MM.1S (cell line): ENCODE measurements at regions not wholly inside any gene's neighbourhood (a gene's known extent, or its start where the extent isn't known, plus 50 kb on each side); places are given as distances from the start of the nearest gene placed in this dataset.

Experiments
- DNase-seq: peaks from one replicate; pipeline ENCODE4 v3.0.0-alpha.2; 2015
- H2AFZ ChIP-seq: fragments of 300-600 bp; sonication (generic); 2 replicates; pipeline ENCODE4 v1.6.0; 2016; ENCODE audit warnings: antibody characterized with exemption, low read length
- H3F3A ChIP-seq: fragments of 300-600 bp; sonication (generic); 2 replicates; pipeline ENCODE4 v1.6.1; 2016; ENCODE audit warnings: mild to moderate bottlenecking, antibody characterized with exemption, low read length, moderate library complexity, mixed read lengths; ENCODE audit not compliant: insufficient read depth
- H3K27ac ChIP-seq: fragments of 300-600 bp; sonication (generic); 2 replicates; pipeline ENCODE4 v1.5.1; 2016; ENCODE audit warnings: mild to moderate bottlenecking, low read length
- H3K27me3 ChIP-seq: fragments of 300-600 bp; sonication (generic); replicated peaks from 2 replicates; pipeline ENCODE4 v1.6.0; 2016; ENCODE audit warnings: low read length; ENCODE audit not compliant: insufficient read depth
- H3K36me3 ChIP-seq: fragments of 300-600 bp; sonication (generic); replicated peaks from 2 replicates; pipeline ENCODE4 v1.6.1; 2016; ENCODE audit warnings: mild to moderate bottlenecking, low read length, mixed read lengths; ENCODE audit not compliant: insufficient read depth
- H3K4me1 ChIP-seq: fragments of 300-600 bp; sonication (generic); 2 replicates; pipeline ENCODE4 v1.6.1; 2016; ENCODE audit warnings: low read length, mixed read lengths
- H3K4me2 ChIP-seq: fragments of 300-600 bp; sonication (generic); 2 replicates; pipeline ENCODE4 v1.6.0; 2016; ENCODE audit warnings: low read depth, low read length
- H3K4me3 ChIP-seq: fragments of 300-600 bp; sonication (generic); 2 replicates; pipeline ENCODE4 v1.5.1; 2016; ENCODE audit warnings: low read length, mixed read lengths
- H3K79me2 ChIP-seq: fragments of 300-600 bp; sonication (generic); 2 replicates; pipeline ENCODE4 v1.6.1; 2016; ENCODE audit warnings: mixed run types, low read length, mixed read lengths
- H3K9ac ChIP-seq: fragments of 300-600 bp; sonication (generic); 2 replicates; pipeline ENCODE4 v1.6.1; 2016; ENCODE audit warnings: low read length, mixed read lengths
- H3K9me2 ChIP-seq: fragments of 300-600 bp; sonication (generic); replicated peaks from 2 replicates; pipeline ENCODE4 v1.6.1; 2016; ENCODE audit warnings: mild to moderate bottlenecking, low read length, mixed read lengths; ENCODE audit not compliant: insufficient read depth
- H3K9me3 ChIP-seq: fragments of 300-600 bp; sonication (generic); replicated peaks from 2 replicates; pipeline ENCODE4 v1.6.1; 2016; ENCODE audit warnings: mild to moderate bottlenecking, low read length, mixed read lengths; ENCODE audit not compliant: insufficient read depth
- H4K20me1 ChIP-seq: fragments of 300-600 bp; sonication (generic); 2 replicates; pipeline ENCODE4 v1.6.1; 2016; ENCODE audit warnings: mild to moderate bottlenecking, low read length, moderate library complexity, mixed read lengths; ENCODE audit not compliant: insufficient read depth
- EZH2 ChIP-seq: fragments of 300-600 bp; sonication (generic); optimal IDR thresholded peaks from 2 replicates; pipeline ENCODE3; 2017; ENCODE audit warnings: low read depth, mild to moderate bottlenecking, antibody characterized with exemption, low read length, mixed read lengths
- EZH2phosphoT487 ChIP-seq: fragments of 300-600 bp; sonication (generic); IDR thresholded peaks from 2 replicates; pipeline ENCODE4 v1.6.1; 2018; ENCODE audit warnings: antibody characterized with exemption, low read length
- TF ChIP-seq, protein P1 (sequence below): fragments of 300-600 bp; sonication (generic); IDR thresholded peaks from 2 replicates; pipeline ENCODE4 v1.5.1; 2016; ENCODE audit warnings: antibody characterized with exemption, low read length, mixed read lengths

DNA sequence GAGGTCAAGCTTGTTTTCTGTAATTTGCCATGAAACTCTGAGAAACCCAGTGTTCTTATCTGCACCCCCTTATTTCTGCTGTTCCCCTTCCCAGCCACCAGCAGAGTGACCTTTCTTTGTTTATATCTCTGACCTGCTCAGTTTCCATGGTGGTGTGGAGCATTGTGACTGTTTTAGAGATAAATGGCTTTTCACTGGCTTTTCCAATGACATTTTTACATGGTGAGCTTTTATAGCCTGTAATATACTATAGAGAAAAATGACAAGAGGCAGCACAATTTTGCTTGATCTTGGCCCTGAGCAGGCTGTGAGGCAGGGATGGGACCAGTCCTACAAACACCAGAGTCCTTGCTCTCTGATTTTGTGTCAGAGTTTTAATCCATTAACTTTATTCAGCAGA, 233.9 kb downstream of the FAT3 start:
- Histone ChIP-seq H3K9ac (no peak overlapping the region), H3K79me2 (no peaks in the 10 kb centered on the region), H3K36me3 (no peaks in the 10 kb centered on the region), H3K9me2 (no peaks in the 10 kb centered on the region), H4K20me1 (no peaks in the 10 kb centered on the region), H3K27ac (no peak overlapping the region), H3K4me1 (no peaks in the 10 kb centered on the region), H3K9me3 (no peaks in the 10 kb centered on the region), H3K4me3 (no peak overlapping the region), H3K27me3 (no peaks in the 10 kb centered on the region), H2AFZ (no peak overlapping the region), H3K4me2 (no peak overlapping the region), H3F3A (no peaks in the 10 kb centered on the region)
- no peak for DNase-seq
- TF ChIP-seq, protein P1, sequence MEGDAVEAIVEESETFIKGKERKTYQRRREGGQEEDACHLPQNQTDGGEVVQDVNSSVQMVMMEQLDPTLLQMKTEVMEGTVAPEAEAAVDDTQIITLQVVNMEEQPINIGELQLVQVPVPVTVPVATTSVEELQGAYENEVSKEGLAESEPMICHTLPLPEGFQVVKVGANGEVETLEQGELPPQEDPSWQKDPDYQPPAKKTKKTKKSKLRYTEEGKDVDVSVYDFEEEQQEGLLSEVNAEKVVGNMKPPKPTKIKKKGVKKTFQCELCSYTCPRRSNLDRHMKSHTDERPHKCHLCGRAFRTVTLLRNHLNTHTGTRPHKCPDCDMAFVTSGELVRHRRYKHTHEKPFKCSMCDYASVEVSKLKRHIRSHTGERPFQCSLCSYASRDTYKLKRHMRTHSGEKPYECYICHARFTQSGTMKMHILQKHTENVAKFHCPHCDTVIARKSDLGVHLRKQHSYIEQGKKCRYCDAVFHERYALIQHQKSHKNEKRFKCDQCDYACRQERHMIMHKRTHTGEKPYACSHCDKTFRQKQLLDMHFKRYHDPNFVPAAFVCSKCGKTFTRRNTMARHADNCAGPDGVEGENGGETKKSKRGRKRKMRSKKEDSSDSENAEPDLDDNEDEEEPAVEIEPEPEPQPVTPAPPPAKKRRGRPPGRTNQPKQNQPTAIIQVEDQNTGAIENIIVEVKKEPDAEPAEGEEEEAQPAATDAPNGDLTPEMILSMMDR = no peak
- TF ChIP-seq EZH2 (no peak), EZH2phosphoT487 (no peak)

DNA sequence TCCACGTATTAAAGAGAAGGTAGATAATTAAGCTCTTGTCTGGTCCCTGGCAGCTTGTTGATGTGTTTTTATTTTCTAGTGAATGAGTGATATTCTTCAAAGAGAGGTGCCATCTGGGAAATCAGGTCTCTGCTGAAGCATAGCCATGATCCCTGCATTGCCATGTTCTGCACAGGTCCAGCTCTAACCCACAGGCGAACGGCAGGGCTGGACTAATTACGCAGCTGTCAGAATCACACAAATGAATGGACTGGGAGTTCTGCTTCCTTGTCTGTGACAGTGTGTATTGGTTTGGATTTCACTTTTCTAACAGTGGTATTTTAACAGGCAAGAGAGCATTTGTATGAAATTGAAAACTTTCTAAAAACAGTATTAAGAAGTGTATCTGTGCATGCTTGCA, 235.6 kb downstream of the FAT3 start:
- Histone ChIP-seq H3F3A (no peaks in the 10 kb centered on the region), H3K4me1 (no peaks in the 10 kb centered on the region; the same call in 1 of the 2 replicates), H3K27me3 (no peaks in the 10 kb centered on the region), H3K79me2 (no peaks in the 10 kb centered on the region), H3K9me2 (no peaks in the 10 kb centered on the region), H4K20me1 (no peaks in the 10 kb centered on the region), H3K9me3 (no peaks in the 10 kb centered on the region), H3K27ac (no peak overlapping the region), H3K36me3 (no peaks in the 10 kb centered on the region), H3K4me2 (no peak overlapping the region), H3K9ac (no peak overlapping the region), H3K4me3 (no peak overlapping the region), H2AFZ (no peak overlapping the region)
- TF ChIP-seq EZH2phosphoT487 = no peak
- TF ChIP-seq, protein P1 = no peak
- no peak for TF ChIP-seq EZH2
- DNase-seq = no peak

DNA sequence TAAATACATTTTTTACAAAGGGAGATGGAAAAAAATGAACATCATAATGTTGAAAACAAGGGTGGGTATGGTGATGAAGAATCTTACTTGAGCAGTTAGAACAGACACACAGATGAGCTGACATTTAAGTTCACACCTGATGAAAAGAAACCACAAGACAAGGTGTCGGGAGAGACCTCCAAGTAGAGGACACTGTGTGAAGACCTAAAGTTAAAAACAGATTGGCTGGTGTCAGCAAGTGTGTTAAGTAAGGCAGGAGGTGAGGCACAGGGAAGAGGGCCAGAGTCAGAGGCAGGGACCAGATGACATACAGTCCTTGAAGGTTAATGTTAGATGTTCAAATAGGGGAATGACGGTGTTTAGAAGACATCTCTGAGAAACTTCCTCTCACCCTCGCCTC, 236.8 kb downstream of the FAT3 start:
- DNase-seq = no peak
- Histone ChIP-seq H3F3A (no peaks in the 10 kb centered on the region), H3K9ac (no peak overlapping the region), H3K9me3 (no peaks in the 10 kb centered on the region), H3K4me1 (peaks cover 3% of the 10 kb centered on the region; the same call in 1 of the 2 replicates), H3K79me2 (no peaks in the 10 kb centered on the region), H3K36me3 (no peaks in the 10 kb centered on the region), H3K9me2 (no peaks in the 10 kb centered on the region), H4K20me1 (no peaks in the 10 kb centered on the region), H3K27me3 (no peaks in the 10 kb centered on the region), H2AFZ (no peak overlapping the region), H3K4me2 (no peak overlapping the region), H3K27ac (no peak overlapping the region), H3K4me3 (no peak overlapping the region)
- TF ChIP-seq EZH2 (no peak), EZH2phosphoT487 (no peak)
- TF ChIP-seq, protein P1 = no peak
